ENCODE measurements at regions not wholly inside any gene's neighbourhood (a gene's known extent, or its start where the extent isn't known, plus 50 kb on each side); places are given as distances from the start of the nearest gene placed in this dataset.
"Not testable (repeated sequence)": the region's sequence is repeated elsewhere in the genome, so short reads cannot be mapped to it uniquely, and the experiment has no call there.

DNA sequence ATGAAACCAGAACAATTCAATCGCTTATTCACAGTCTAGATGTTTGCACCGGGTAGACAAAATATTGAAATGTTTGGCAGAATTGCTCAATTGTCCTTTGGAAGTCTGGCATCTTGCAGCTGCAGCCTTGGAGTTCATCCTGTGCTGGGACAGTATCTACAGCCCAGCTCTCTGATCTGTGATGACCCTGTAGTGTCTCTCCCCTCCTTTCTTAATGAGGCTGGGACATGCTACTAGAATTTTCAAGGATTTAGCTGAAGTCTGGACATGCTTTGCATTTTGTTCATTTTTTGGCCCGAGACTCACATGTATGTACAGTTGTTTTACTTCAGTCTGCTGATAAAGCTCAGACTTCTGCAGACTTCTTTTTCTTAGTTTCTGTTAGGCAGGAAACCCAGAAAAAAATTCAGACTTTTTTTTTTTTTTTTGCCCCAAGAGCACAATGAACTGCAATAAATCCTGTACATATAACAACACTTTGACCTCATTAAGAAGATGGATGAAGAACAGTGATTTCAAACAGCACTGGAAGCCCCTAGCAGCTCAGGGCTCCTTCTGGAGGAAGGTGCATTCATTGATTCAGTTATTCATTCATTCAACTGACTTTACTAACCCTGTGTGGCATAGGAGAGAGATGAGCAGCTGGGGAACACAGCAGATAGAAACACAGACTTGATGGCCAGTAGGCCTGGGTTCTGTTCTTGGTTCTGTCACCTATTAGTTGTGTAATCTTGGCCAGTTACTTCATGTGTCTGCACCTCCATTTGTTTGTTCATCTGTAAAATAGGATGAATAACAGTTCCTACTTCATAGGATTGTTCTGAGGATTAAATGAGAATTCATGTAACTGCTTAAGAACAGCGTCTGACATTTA is 210.0 kb downstream of the MAP2K4 start:
- POLR2A ChIA-PET: no interaction called here
- DNase-seq (ENCODE audit: extremely low spot score): no peak
- TF ChIP-seq, protein P1, sequence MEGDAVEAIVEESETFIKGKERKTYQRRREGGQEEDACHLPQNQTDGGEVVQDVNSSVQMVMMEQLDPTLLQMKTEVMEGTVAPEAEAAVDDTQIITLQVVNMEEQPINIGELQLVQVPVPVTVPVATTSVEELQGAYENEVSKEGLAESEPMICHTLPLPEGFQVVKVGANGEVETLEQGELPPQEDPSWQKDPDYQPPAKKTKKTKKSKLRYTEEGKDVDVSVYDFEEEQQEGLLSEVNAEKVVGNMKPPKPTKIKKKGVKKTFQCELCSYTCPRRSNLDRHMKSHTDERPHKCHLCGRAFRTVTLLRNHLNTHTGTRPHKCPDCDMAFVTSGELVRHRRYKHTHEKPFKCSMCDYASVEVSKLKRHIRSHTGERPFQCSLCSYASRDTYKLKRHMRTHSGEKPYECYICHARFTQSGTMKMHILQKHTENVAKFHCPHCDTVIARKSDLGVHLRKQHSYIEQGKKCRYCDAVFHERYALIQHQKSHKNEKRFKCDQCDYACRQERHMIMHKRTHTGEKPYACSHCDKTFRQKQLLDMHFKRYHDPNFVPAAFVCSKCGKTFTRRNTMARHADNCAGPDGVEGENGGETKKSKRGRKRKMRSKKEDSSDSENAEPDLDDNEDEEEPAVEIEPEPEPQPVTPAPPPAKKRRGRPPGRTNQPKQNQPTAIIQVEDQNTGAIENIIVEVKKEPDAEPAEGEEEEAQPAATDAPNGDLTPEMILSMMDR (IDR thresholded peaks at IDR 0.05; ENCODE audit: control extremely low read depth, extremely low read depth, low read depth, missing control alignments): no peak
- CTCF ChIA-PET: no interaction called here

DNA sequence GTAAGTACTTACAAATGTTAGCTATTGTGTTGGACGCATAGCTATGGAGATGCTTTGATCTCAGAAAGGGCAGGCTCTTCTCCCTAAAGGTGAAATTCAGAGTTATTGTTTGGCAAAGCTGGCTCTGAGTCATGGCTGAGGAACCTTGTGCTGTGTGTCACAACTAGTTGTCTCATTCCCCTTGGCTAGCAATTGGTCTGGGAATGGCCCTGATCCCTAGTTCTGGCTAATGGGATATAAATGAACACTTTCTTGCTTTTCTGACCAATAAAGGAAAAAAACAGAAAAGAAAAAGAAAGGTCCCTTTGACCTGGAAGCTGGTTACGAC is 210.6 kb downstream of the MAP2K4 start:
- DNase-seq (ENCODE audit: extremely low spot score): no peak
- TF ChIP-seq, protein P1 (IDR thresholded peaks at IDR 0.05; ENCODE audit: control extremely low read depth, extremely low read depth, low read depth, missing control alignments): no peak
- CTCF ChIA-PET: no interaction called here
- POLR2A ChIA-PET: no interaction called here

DNA sequence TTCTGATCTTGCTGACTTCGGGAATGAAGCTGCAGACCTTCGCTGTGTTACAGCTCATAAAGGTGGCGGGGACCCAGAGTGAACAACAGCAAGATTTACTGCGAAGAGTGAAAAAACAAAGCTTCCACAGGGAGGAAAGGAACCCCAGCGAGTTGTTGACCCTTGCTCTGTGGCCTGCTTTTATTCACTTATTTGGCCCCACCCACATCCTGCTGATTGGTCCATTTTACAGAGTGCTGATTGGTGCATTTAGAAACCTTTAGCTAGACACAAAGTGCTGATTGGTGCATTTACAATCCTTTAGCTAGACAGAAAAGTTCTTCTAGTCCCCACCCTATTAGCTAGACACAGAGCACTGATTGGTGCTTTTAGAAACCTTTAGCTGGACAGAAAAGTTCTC is 218.3 kb downstream of the MAP2K4 start:
- DNase-seq (ENCODE audit: extremely low spot score); POLR2A ChIA-PET: not testable (repeated sequence)
- CTCF ChIA-PET: interaction anchor here (0.8 to 1.6 kb wide), 2 partner anchors 15 to 16 kb away, joined by 3 read pairs; no protein-coding TSS in a partner anchor

DNA sequence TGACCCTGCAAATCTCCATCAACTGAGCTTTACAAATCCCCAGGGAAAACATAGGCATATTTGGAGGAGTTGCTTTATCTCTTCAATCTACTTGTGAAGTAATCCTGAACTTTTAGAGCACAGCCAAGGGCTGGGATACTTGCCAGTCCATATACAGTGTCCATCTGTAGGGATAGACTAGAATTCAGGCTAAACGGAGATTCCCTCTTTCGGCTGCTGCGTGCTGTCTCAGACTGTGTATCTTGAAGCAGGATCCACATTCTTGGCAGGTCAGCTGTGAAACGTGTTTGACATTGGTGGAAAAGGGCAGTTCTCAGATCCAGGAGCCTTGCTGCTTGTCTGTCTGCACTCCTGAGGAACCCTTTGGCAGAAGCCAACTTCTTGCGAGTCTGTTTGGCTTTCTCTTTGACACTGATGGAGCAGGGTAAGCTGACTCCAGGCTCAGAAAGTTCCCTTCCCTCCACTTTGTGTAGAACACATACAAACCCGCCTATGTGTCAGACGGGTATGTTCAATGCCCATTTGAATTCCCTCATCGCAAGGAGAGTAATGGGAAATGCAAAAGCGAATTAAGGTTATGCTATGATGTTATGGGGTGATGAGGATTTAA is 221.8 kb downstream of the MAP2K4 start:
- ChIA-PET CTCF (interaction anchor here (1.0 kb wide), 1 partner anchor 11 kb away, joined by 3 read pairs; no protein-coding TSS in a partner anchor), POLR2A (no interaction called here)
- DNase-seq (ENCODE audit: extremely low spot score): no peak
- TF ChIP-seq, protein P1 (IDR thresholded peaks at IDR 0.05; ENCODE audit: control extremely low read depth, extremely low read depth, low read depth, missing control alignments): no peak

DNA sequence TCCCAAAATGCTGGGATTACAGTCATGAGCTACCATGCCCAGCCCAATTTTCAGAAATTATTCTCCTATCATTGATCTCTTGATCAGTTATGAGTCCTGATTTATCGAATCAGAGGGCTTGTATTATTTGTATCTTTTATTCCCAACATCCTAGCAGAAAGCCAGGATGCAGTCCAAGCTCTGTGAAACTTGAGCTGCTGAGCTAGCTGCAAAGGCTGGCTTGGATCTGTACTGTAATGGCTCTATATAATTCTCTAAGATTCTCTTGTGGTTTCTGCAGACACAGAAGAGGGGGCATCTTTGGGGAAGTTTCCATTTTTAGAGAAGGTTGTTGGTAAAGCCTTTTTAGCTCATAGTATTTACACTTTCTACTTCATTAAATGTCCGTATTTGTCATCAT is 227.1 kb downstream of the MAP2K4 start:
- DNase-seq (ENCODE audit: extremely low spot score): no peak
- TF ChIP-seq, protein P1 (IDR thresholded peaks at IDR 0.05; ENCODE audit: control extremely low read depth, extremely low read depth, low read depth, missing control alignments): no peak
- ChIA-PET CTCF (interaction anchor here (1.0 to 3.3 kb wide), 2 partner anchors 9 to 11 kb away, joined by 4 to 15 read pairs; no protein-coding TSS in a partner anchor), POLR2A (no interaction called here)

DNA sequence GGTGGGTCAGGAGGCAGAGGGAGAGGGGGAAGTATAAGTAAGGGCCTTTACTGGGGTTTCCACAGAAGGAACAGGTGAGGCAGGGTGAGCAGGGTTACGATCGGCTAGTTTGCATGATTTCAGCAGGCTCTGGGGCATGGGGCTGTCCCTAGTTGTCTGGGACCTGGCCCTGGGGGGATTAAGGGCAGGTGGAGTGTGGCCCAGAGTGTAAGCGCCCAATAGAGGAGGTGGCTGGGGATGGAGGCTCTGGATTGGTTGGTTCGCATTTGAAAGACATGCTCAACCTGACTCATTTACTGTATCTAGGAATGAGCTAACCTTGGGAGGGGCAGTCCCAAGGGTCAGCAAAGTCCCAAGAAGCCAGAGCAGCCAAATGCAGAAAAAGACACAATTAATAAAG is 230.3 kb downstream of the MAP2K4 start:
- DNase-seq (ENCODE audit: extremely low spot score): no peak
- CTCF ChIA-PET: interaction anchor here (1.3 to 1.4 kb wide), 2 partner anchors 22 to 752 kb away, joined by 3 to 4 read pairs; no protein-coding TSS in a partner anchor

More for the DNA sequence above, 230.3 kb downstream of the MAP2K4 start:
- TF ChIP-seq, protein P1 (IDR thresholded peaks at IDR 0.05; ENCODE audit: control extremely low read depth, extremely low read depth, low read depth, missing control alignments): no peak
- POLR2A ChIA-PET: no interaction called here

All from GM10248 (cell line).